ENCODE measurements at regions not wholly inside any gene's neighbourhood (a gene's known extent, or its start where the extent isn't known, plus 50 kb on each side); places are given as distances from the start of the nearest gene placed in this dataset.

GRCh38 chr12:66048835-66049537 is 81.6 kb downstream of the LLPH start:
- H3K9me3 ChIP-seq (ENCODE audit: control insufficient read depth in 1 of 2, insufficient read depth in 1 of 2, low read depth in 1 of 2, low read length in 2 of 2), result no peaks in the 10 kb centered on the region
- ChIA-PET CTCF (interaction anchor here (1.9 kb wide), 1 partner anchor 13 kb away, joined by 5 read pairs; no protein-coding TSS in a partner anchor), RAD21 (ENCODE audit: low non-redundant PET in 1 of 2, low total read pairs in 2 of 2, uncharacterized antibody in 2 of 2, unreplicated experiment in 2 of 2) (no interaction called here), POLR2A (no interaction called here)
- no peak overlapping the region for H2AFZ ChIP-seq (ENCODE audit: low read depth, low read length, poor library complexity, severe bottlenecking)
- H3K9ac ChIP-seq (ENCODE audit: low read length), result no peak overlapping the region
- H3K27ac ChIP-seq (ENCODE audit: low read depth, low read length), result no peak overlapping the region
- TF ChIP-seq SRF (IDR thresholded peaks at IDR 0.05; ENCODE audit: low read depth) (no peak), MAX (IDR thresholded peaks at IDR 0.05) (no peak)
- no peak overlapping the region for H3K4me2 ChIP-seq (ENCODE audit: low read length)
- H3K36me3 ChIP-seq (ENCODE audit: control insufficient read depth in 1 of 2, insufficient read depth in 2 of 2, low read length in 2 of 2), result no peaks in the 10 kb centered on the region
- H4K20me1 ChIP-seq (ENCODE audit: insufficient read depth), result no peaks in the 10 kb centered on the region
- H3K9me2 ChIP-seq (ENCODE audit: insufficient read depth), result no peaks in the 10 kb centered on the region
- ATAC-seq (no peak), DNase-seq (ENCODE audit: low read depth, low spot score) (no peak)
- H3K27me3 ChIP-seq (ENCODE audit: insufficient read depth, low read length), result no peaks in the 10 kb centered on the region
- no peak overlapping the region for H3K4me3 ChIP-seq (replicated peaks in 1 of 2; ENCODE audit: low read depth in 1 of 2, low read length in 2 of 2)
- no peaks in the 10 kb centered on the region for H3K4me1 ChIP-seq (ENCODE audit: control insufficient read depth in 1 of 2, insufficient read depth in 2 of 2, low read length in 2 of 2)
- no peaks in the 10 kb centered on the region for H3K79me2 ChIP-seq (ENCODE audit: insufficient read depth, low read length)
- intact Hi-C loops (cut with micrococcal nuclease), result no loop called here
- no TSS peak for BruUV-seq (replicated peaks)

GRCh38 chr12:66048218-66048834 is 82.2 kb downstream of the LLPH start:
- ATAC-seq (no peak), DNase-seq (ENCODE audit: low read depth, low spot score) (no peak)
- Histone ChIP-seq H3K9me2 (ENCODE audit: insufficient read depth) (no peaks in the 10 kb centered on the region), H3K4me3 (replicated peaks in 1 of 2; ENCODE audit: low read depth in 1 of 2, low read length in 2 of 2) (no peak overlapping the region), H2AFZ (ENCODE audit: low read depth, low read length, poor library complexity, severe bottlenecking) (no peak overlapping the region), H3K4me2 (ENCODE audit: low read length) (no peak overlapping the region), H3K79me2 (ENCODE audit: insufficient read depth, low read length) (no peaks in the 10 kb centered on the region), H3K36me3 (ENCODE audit: control insufficient read depth in 1 of 2, insufficient read depth in 2 of 2, low read length in 2 of 2) (no peaks in the 10 kb centered on the region), H3K9me3 (ENCODE audit: control insufficient read depth in 1 of 2, insufficient read depth in 1 of 2, low read depth in 1 of 2, low read length in 2 of 2) (no peaks in the 10 kb centered on the region), H3K9ac (ENCODE audit: low read length) (no peak overlapping the region), H3K27me3 (ENCODE audit: insufficient read depth, low read length) (no peaks in the 10 kb centered on the region), H3K4me1 (ENCODE audit: control insufficient read depth in 1 of 2, insufficient read depth in 2 of 2, low read length in 2 of 2) (no peaks in the 10 kb centered on the region), H3K27ac (ENCODE audit: low read depth, low read length) (no peak overlapping the region), H4K20me1 (ENCODE audit: insufficient read depth) (no peaks in the 10 kb centered on the region)
- TF ChIP-seq CEBPB (IDR thresholded peaks at IDR 0.05; ENCODE audit: low read depth) (no peak), CTCF (IDR thresholded peaks at IDR 0.05 in 2 of 3, conservative IDR thresholded peaks at IDR 0.05 in 1 of 3; ENCODE audit: borderline replicate concordance in 1 of 3, insufficient read depth in 1 of 3, low read depth in 2 of 3, low read length in 2 of 3) (no peak), TCF7L2 (IDR thresholded peaks at IDR 0.05; ENCODE audit: borderline replicate concordance, extremely low read depth, insufficient read depth, insufficient read length) (no peak), SIN3A (IDR thresholded peaks at IDR 0.05; ENCODE audit: low read depth) (no peak), POLR2A (IDR thresholded peaks at IDR 0.05; ENCODE audit: borderline replicate concordance, extremely low read depth, insufficient read depth, insufficient read length) (no peak), EZH2phosphoT487 (IDR thresholded peaks at IDR 0.05; ENCODE audit: borderline replicate concordance) (no peak), RAD21 (IDR thresholded peaks at IDR 0.05; ENCODE audit: low read depth) (no peak)
- ChIA-PET POLR2A (no interaction called here), RAD21 (ENCODE audit: low non-redundant PET in 1 of 2, low total read pairs in 2 of 2, uncharacterized antibody in 2 of 2, unreplicated experiment in 2 of 2) (no interaction called here), CTCF (interaction anchor here (1.9 kb wide), 1 partner anchor 13 kb away, joined by 5 read pairs; no protein-coding TSS in a partner anchor)
- no TSS peak for BruUV-seq (replicated peaks)
- intact Hi-C loops (cut with micrococcal nuclease), result no loop called here
